ACHN (cell line): ENCODE measurements at regions not wholly inside any gene's neighbourhood (a gene's known extent, or its start where the extent isn't known, plus 50 kb on each side); places are given as distances from the start of the nearest gene placed in this dataset.
"Not testable (repeated sequence)": the region's sequence is repeated elsewhere in the genome, so short reads cannot be mapped to it uniquely, and the experiment has no call there.

Source experiments
- DNase-seq: peaks from one replicate; pipeline ENCODE4 v3.0.0-alpha.2; 2015
- in situ Hi-C: cut with HindIII; loops from 2 replicates; pipeline ENCODE4 v1.10.0; 2017; ENCODE audit warnings: low sequenced_read_pairs, low pct_ligation_motif_present, low pct_unique_long_range_greater_than_20kb

DNA sequence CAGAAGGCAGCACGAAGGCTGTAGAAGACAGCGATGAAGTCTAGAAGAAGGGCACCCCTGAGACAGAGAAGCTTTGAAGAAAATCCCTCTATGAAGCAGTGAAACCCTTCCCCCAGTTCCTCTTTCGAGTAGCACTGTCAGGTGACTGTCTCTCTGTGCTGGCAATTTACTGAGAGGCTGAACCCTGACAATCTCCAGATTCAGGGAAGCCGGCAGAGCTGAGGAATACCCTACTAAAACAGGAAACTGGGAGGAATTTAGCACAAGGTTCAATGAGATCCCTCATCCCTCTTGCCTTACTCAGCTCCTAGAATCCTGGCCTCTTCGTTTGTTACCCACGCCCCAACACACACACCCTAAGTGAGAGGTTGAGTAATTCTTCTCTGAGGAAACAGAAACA is 239.7 kb upstream of the NOCT start:
- in situ Hi-C loops, result no loop called here
- DNase-seq, result no peak

DNA sequence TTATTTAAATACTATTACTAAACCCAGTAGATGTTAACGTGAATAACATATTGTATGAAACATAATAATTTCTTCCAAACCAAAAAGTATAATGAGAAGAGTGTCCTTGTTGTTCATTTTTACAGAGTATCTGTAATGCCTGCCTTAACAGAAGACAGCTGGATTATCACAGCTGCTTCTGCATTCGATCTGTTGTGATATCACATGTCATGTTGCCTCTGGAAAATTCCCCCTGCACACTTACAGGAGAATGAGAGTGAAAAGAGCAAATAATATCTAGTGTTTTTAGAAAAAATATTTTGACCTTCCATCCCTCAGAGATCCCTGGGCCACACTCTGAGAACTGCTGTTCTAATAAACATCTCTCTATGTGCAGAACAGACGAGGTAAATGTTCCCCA is 240.1 kb upstream of the NOCT start:
- DNase-seq, result no peak
- in situ Hi-C loops, result no loop called here

DNA sequence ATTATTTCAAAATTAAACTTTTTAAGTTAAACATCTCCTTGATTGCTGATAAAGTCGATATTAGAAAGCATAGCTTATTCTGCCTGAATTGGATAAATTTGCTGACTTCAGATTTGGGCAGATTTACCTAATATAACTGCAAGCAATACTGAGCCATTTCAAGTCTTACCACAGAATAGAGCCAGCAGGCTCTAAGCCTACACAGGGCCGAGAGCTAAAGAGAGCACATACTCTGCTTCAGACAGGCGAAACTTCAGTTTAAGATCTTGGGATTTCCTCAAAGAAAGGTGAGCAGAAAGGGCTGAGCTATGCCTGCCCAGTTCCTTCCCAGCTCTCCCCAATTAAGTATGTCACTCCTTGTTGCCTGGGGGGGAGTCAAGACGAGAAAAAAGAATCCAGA is 240.6 kb upstream of the NOCT start:
- in situ Hi-C loops, result no loop called here
- no peak for DNase-seq

- DNase-seq, in situ Hi-C loops: not testable (repeated sequence)
These were observed 241.5 kb upstream of the NOCT start for GRCh38 chr4:138774125-138774524.

- in situ Hi-C loops, result no loop called here
- DNase-seq, result no peak
These were observed 242.3 kb upstream of the NOCT start for GRCh38 chr4:138773321-138773720.

DNA sequence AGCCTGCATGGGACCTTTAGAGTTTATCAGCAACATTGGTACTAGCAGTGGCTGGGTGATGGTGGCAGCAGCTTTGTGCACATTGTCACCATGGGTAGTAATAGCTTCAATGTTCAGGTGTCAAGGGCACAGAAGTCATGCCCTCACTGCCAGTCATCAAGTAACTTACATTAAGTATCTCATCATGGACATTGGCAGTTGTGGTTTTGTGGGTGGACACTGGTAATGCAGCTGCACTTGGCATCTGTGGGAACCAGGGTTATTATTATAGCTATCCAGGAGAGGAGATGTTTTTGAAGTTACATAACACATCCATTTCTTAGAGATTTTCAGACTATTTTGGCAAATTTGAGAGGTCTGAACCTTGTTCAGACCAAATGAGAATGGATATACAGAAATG is 243.2 kb upstream of the NOCT start:
- no peak for DNase-seq
- in situ Hi-C loops, result no loop called here

DNA sequence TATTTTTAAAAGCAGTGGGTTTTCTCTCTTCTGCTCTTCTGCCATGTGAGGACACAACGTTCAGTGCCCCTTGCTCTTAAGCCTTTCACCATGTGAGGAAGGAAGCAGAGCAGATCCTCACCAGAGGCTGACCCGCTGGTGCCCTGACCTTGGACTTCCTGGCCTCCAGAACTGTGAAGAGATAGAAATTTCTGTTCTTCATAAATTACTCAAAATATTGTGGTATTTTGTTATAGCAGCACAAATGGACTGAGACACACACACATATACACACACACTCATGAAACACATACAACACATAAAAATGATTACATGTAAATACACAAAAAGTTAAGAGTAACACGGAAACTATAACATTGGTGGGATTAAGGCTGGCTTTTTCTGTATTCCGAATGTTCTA is 244.8 kb upstream of the NOCT start:
- no peak for DNase-seq
- in situ Hi-C loops, result no loop called here

- DNase-seq, result no peak
- in situ Hi-C loops, result no loop called here
These were observed 249.2 kb upstream of the NOCT start for GRCh38 chr4:138766332-138766731.

GRCh38 chr4:138765442-138765841 is 250.1 kb upstream of the NOCT start:
- in situ Hi-C loops, result no loop called here
- DNase-seq, result no peak

DNA sequence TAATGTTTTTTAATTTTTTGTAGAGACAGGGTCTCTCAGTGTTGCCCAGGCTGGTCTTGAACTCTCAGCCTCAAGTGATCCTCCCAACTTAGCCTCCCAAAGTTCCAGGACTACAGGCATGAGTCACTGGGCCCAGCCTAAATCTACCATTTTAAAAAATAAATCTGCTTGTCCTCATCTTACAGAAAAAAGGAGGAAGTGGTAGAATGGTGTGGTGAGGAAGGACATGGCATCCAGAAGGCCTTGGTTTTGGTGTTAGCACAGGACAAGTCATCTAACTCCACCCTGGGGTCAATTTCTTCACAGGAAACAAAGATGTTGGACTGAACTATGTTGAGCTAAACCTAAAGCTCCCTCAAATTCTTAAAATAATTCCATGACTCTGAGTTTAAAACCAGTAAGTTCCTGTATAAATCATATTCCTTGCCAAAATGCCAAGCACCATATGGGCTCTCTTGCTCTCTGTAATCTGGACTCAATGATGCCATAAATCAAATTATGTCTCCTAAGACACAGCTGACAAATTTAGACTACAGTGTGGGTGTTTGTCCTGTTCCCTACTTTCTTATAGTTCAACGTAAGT is 253.9 kb upstream of the NOCT start:
- no peak for DNase-seq
- in situ Hi-C loops, result no loop called here

DNA sequence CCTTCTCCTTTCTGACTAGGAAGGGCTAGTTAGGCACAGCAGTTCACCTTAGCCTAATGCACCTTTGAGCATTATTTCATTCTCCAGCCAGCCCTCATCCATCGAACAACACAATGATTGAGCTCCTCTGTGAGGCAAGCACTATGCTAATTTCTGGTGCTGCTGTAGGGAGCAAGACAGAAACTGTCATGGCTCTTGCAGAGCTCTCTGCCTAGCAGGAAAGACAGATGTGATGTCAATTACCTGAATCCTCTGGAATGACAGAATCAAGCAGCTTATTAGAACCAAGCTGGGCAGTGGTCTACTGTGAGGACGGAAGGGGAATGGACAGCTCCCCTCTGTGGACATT is 256.1 kb upstream of the NOCT start:
- in situ Hi-C loops, result no loop called here
- no peak for DNase-seq

- DNase-seq, result no peak
- in situ Hi-C loops, result no loop called here
These were observed 256.6 kb upstream of the NOCT start for GRCh38 chr4:138758876-138759553.

- in situ Hi-C loops, result no loop called here
- DNase-seq, result no peak
These were observed 257.4 kb upstream of the NOCT start for GRCh38 chr4:138758196-138758595.

- DNase-seq, result no peak
- in situ Hi-C loops, result no loop called here
These were observed 258.1 kb upstream of the NOCT start for GRCh38 chr4:138757432-138757831.

DNA sequence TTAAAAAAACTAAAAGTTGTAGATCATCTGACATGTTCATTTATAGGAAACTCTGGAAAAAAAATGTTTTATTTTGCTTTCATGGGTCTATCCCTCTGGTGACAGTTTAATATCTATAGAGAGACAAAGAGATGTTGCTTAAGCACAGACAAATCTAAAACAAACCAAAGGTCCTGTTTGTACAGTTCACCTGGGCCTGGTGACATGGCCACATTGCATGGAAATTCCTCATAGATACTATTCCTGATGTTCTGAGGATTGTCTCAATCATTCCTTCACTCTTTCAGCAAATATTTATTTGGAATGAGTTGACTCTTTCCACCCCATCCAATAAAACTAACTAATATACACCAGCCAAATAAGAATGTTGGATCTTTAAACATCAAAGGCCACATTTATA is 259.1 kb upstream of the NOCT start:
- no peak for DNase-seq

GRCh38 chr4:138751309-138751708 is 264.3 kb upstream of the NOCT start:
- DNase-seq, result no peak
- in situ Hi-C loops, result no loop called here

More for the DNA sequence above, 259.1 kb upstream of the NOCT start:
- in situ Hi-C loops, result no loop called here

GRCh38 chr4:138749303-138749702 is 266.3 kb upstream of the NOCT start:
- DNase-seq, result no peak

GRCh38 chr4:138741766-138742377 is 273.7 kb upstream of the NOCT start:
- in situ Hi-C loops, result no loop called here
- no peak for DNase-seq

More at GRCh38 chr4:138749303-138749702, 266.3 kb upstream of the NOCT start:
- in situ Hi-C loops, result no loop called here

GRCh38 chr4:138740816-138741745 is 274.5 kb upstream of the NOCT start:
- in situ Hi-C loops, result no loop called here
- no peak for DNase-seq
